ENCODE measurements at regions not wholly inside any gene's neighbourhood (a gene's known extent, or its start where the extent isn't known, plus 50 kb on each side); places are given as distances from the start of the nearest gene placed in this dataset.

DNA sequence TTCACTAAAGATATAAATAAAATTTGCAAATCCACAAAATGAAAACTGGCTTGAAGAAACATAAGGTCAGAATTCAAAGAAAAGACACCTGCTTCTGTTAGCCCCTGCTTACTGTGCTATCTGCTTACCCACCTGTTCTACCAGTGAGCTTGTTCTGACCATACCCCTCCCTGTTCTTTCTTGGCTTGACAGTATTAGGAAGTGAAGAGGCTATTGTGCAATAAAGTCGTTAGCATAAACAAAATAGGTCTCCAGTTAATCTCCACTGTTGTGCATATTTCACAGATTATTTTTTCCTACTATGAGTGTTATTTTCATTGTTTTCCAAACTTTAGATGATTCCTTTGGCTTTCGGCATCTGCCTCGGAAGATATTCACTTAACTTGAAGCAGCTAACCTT, 322.1 kb downstream of the CCDC85A start:
- no peaks in the 10 kb centered on the region for H3K79me2 ChIP-seq (ENCODE audit: control insufficient read depth, insufficient read depth, low read length, poor library complexity)
- no peak overlapping the region for H2BK120ac ChIP-seq (ENCODE audit: insufficient read depth, low read length, poor library complexity)
- H3K4me3 ChIP-seq (ENCODE audit: low read depth, low read length), result no peak overlapping the region
- no peak overlapping the region for H3K4me2 ChIP-seq (ENCODE audit: low read length)
- no peak overlapping the region for H2AK5ac ChIP-seq (ENCODE audit: low read length)
- no peaks in the 10 kb centered on the region for H3K4me1 ChIP-seq (ENCODE audit: control insufficient read depth in 1 of 2, insufficient read depth in 2 of 2, low read length in 2 of 2)
- no peak for DNase-seq
- no peak overlapping the region for H4K91ac ChIP-seq (ENCODE audit: low read depth, low read length)
- H3K18ac ChIP-seq (ENCODE audit: low read length), result no peak overlapping the region
- no peaks in the 10 kb centered on the region for H3K36me3 ChIP-seq (ENCODE audit: control insufficient read depth in 1 of 2, insufficient read depth in 2 of 2, low read length in 2 of 2)
- no peak overlapping the region for H2BK12ac ChIP-seq (ENCODE audit: low read length)
- no peak overlapping the region for H3K4ac ChIP-seq (ENCODE audit: low read depth, low read length)
- H4K8ac ChIP-seq (ENCODE audit: low read depth, low read length), result no peak overlapping the region
- no peaks in the 10 kb centered on the region for H3K27me3 ChIP-seq (ENCODE audit: insufficient read depth, low read length)
- WGBS (ENCODE audit: extremely low coverage, insufficient coverage, insufficient read length), result no CpG with 5 or more reads among the region's 3 CpGs
- no peak overlapping the region for H2BK5ac ChIP-seq (ENCODE audit: low read depth, low read length, poor library complexity)
- no peak overlapping the region for H2AFZ ChIP-seq (ENCODE audit: insufficient read depth, low read length, poor library complexity)
- no peak overlapping the region for H3K9ac ChIP-seq (ENCODE audit: low read length)
- H3K14ac ChIP-seq (ENCODE audit: low read length), result no peak overlapping the region
- no peak overlapping the region for H3K27ac ChIP-seq (ENCODE audit: low read depth, low read length)
- H3K23ac ChIP-seq (ENCODE audit: low read length), result no peak overlapping the region
- no peak overlapping the region for H4K12ac ChIP-seq (ENCODE audit: low read depth, low read length)
- H3K9me3 ChIP-seq (ENCODE audit: insufficient read depth, low read depth, low read length), result peaks cover 2% of the 10 kb centered on the region
- no peaks in the 10 kb centered on the region for H3K79me1 ChIP-seq (ENCODE audit: low read length)

GRCh38 chr2:56508662-56509061, 324.9 kb downstream of the CCDC85A start:
- no peak overlapping the region for H3K9ac ChIP-seq (ENCODE audit: low read length)
- H3K79me1 ChIP-seq (ENCODE audit: low read length), result no peaks in the 10 kb centered on the region
- no peaks in the 10 kb centered on the region for H3K79me2 ChIP-seq (ENCODE audit: control insufficient read depth, insufficient read depth, low read length, poor library complexity)
- no peak overlapping the region for H3K23ac ChIP-seq (ENCODE audit: low read length)
- H2AFZ ChIP-seq (ENCODE audit: insufficient read depth, low read length, poor library complexity), result no peak overlapping the region
- H2AK5ac ChIP-seq (ENCODE audit: low read length), result no peak overlapping the region
- no peak overlapping the region for H4K8ac ChIP-seq (ENCODE audit: low read depth, low read length)
- no peaks in the 10 kb centered on the region for H3K36me3 ChIP-seq (ENCODE audit: control insufficient read depth in 1 of 2, insufficient read depth in 2 of 2, low read length in 2 of 2)
- no peak overlapping the region for H4K91ac ChIP-seq (ENCODE audit: low read depth, low read length)
- H3K4me2 ChIP-seq (ENCODE audit: low read length), result no peak overlapping the region
- H3K4ac ChIP-seq (ENCODE audit: low read depth, low read length), result no peak overlapping the region
- H3K4me1 ChIP-seq (ENCODE audit: control insufficient read depth in 1 of 2, insufficient read depth in 2 of 2, low read length in 2 of 2), result no peaks in the 10 kb centered on the region
- H3K14ac ChIP-seq (ENCODE audit: low read length), result no peak overlapping the region
- no CpG with 5 or more reads among the region's 2 CpGs for WGBS (ENCODE audit: extremely low coverage, insufficient coverage, insufficient read length)
- H3K4me3 ChIP-seq (ENCODE audit: low read depth, low read length), result no peak overlapping the region
- H3K27me3 ChIP-seq (ENCODE audit: insufficient read depth, low read length), result no peaks in the 10 kb centered on the region
- no peak for DNase-seq
- peaks cover 2% of the 10 kb centered on the region for H3K9me3 ChIP-seq (ENCODE audit: insufficient read depth, low read depth, low read length)
- no peak overlapping the region for H3K27ac ChIP-seq (ENCODE audit: low read depth, low read length)
- H3K18ac ChIP-seq (ENCODE audit: low read length), result no peak overlapping the region
- no peak overlapping the region for H2BK12ac ChIP-seq (ENCODE audit: low read length)
- H4K12ac ChIP-seq (ENCODE audit: low read depth, low read length), result no peak overlapping the region
- H2BK5ac ChIP-seq (ENCODE audit: low read depth, low read length, poor library complexity), result no peak overlapping the region
- H2BK120ac ChIP-seq (ENCODE audit: insufficient read depth, low read length, poor library complexity), result no peak overlapping the region

GRCh38 chr2:56510610-56511009, 326.8 kb downstream of the CCDC85A start:
- Histone ChIP-seq H3K9me3 (ENCODE audit: insufficient read depth, low read depth, low read length) (peaks cover 2% of the 10 kb centered on the region), H3K9ac (ENCODE audit: low read length) (no peak overlapping the region), H3K27me3 (ENCODE audit: insufficient read depth, low read length) (no peaks in the 10 kb centered on the region), H2BK12ac (ENCODE audit: low read length) (no peak overlapping the region), H3K23ac (ENCODE audit: low read length) (peak overlapping the region; percentile 89), H3K4me1 (ENCODE audit: control insufficient read depth in 1 of 2, insufficient read depth in 2 of 2, low read length in 2 of 2) (no peaks in the 10 kb centered on the region), H2AFZ (ENCODE audit: insufficient read depth, low read length, poor library complexity) (no peak overlapping the region), H2BK120ac (ENCODE audit: insufficient read depth, low read length, poor library complexity) (no peak overlapping the region), H4K91ac (ENCODE audit: low read depth, low read length) (no peak overlapping the region), H3K4ac (ENCODE audit: low read depth, low read length) (no peak overlapping the region), H3K79me1 (ENCODE audit: low read length) (no peaks in the 10 kb centered on the region), H3K4me2 (ENCODE audit: low read length) (no peak overlapping the region), H3K27ac (ENCODE audit: low read depth, low read length) (no peak overlapping the region), H3K14ac (ENCODE audit: low read length) (no peak overlapping the region), H4K12ac (ENCODE audit: low read depth, low read length) (no peak overlapping the region), H3K18ac (ENCODE audit: low read length) (no peak overlapping the region), H3K79me2 (ENCODE audit: control insufficient read depth, insufficient read depth, low read length, poor library complexity) (no peaks in the 10 kb centered on the region), H3K4me3 (ENCODE audit: low read depth, low read length) (no peak overlapping the region), H2AK5ac (ENCODE audit: low read length) (no peak overlapping the region), H3K36me3 (ENCODE audit: control insufficient read depth in 1 of 2, insufficient read depth in 2 of 2, low read length in 2 of 2) (no peaks in the 10 kb centered on the region), H2BK5ac (ENCODE audit: low read depth, low read length, poor library complexity) (no peak overlapping the region), H4K8ac (ENCODE audit: low read depth, low read length) (no peak overlapping the region)
- peak in 1 of 2 donors; percentile 27 for DNase-seq
- WGBS (ENCODE audit: extremely low coverage, insufficient coverage, insufficient read length), result no CpG with 5 or more reads among the region's 2 CpGs

- Histone ChIP-seq H3K4me1 (ENCODE audit: control insufficient read depth in 1 of 2, insufficient read depth in 2 of 2, low read length in 2 of 2) (no peaks in the 10 kb centered on the region), H3K23ac (ENCODE audit: low read length) (no peak overlapping the region), H2AFZ (ENCODE audit: insufficient read depth, low read length, poor library complexity) (no peak overlapping the region), H2AK5ac (ENCODE audit: low read length) (no peak overlapping the region), H3K36me3 (ENCODE audit: control insufficient read depth in 1 of 2, insufficient read depth in 2 of 2, low read length in 2 of 2) (no peaks in the 10 kb centered on the region), H3K79me2 (ENCODE audit: control insufficient read depth, insufficient read depth, low read length, poor library complexity) (no peaks in the 10 kb centered on the region), H4K8ac (ENCODE audit: low read depth, low read length) (no peak overlapping the region), H3K9me3 (ENCODE audit: insufficient read depth, low read depth, low read length) (no peaks in the 10 kb centered on the region), H3K14ac (ENCODE audit: low read length) (no peak overlapping the region), H2BK5ac (ENCODE audit: low read depth, low read length, poor library complexity) (no peak overlapping the region), H2BK120ac (ENCODE audit: insufficient read depth, low read length, poor library complexity) (no peak overlapping the region), H3K9ac (ENCODE audit: low read length) (no peak overlapping the region), H2BK12ac (ENCODE audit: low read length) (no peak overlapping the region), H3K27me3 (ENCODE audit: insufficient read depth, low read length) (no peaks in the 10 kb centered on the region), H4K12ac (ENCODE audit: low read depth, low read length) (no peak overlapping the region), H4K91ac (ENCODE audit: low read depth, low read length) (no peak overlapping the region), H3K79me1 (ENCODE audit: low read length) (no peaks in the 10 kb centered on the region), H3K4ac (ENCODE audit: low read depth, low read length) (no peak overlapping the region), H3K18ac (ENCODE audit: low read length) (no peak overlapping the region), H3K4me2 (ENCODE audit: low read length) (no peak overlapping the region), H3K27ac (ENCODE audit: low read depth, low read length) (no peak overlapping the region), H3K4me3 (ENCODE audit: low read depth, low read length) (no peak overlapping the region)
- no peak for DNase-seq
These were observed 331.6 kb downstream of the CCDC85A start for GRCh38 chr2:56515399-56515798.
